Brain microvascular endothelial cell (primary cell): ENCODE measurements at regions not wholly inside any gene's neighbourhood (a gene's known extent, or its start where the extent isn't known, plus 50 kb on each side); places are given as distances from the start of the nearest gene placed in this dataset.

Source experiments
- DNase-seq: peaks from one replicate; pipeline ENCODE4 v3.0.0-alpha.2; 2020
- H3K27ac ChIP-seq: fragments of 250-450 bp; sonication (Bioruptor Pico); 2 replicates; pipeline ENCODE4 v1.5.1; 2020; ENCODE audit warnings: mild to moderate bottlenecking, moderate library complexity
- H3K27me3 ChIP-seq: fragments of 250-450 bp; sonication (Bioruptor Pico); replicated peaks from 2 replicates; pipeline ENCODE4 v1.5.1; 2020; ENCODE audit warnings: mild to moderate bottlenecking
- H3K36me3 ChIP-seq: fragments of 250-450 bp; sonication (Bioruptor Pico); replicated peaks from 2 replicates; pipeline ENCODE4 v1.5.1; 2020; ENCODE audit warnings: mild to moderate bottlenecking
- H3K4me3 ChIP-seq: 2 replicates; pipeline ENCODE4 v1.5.1; 2011; ENCODE audit warnings: low read depth, mild to moderate bottlenecking, control low read depth, low read length, moderate library complexity
- in situ Hi-C: cut with HindIII; loops from 2 replicates; pipeline ENCODE4 v1.10.0; 2017; ENCODE audit warnings: low sequenced_read_pairs, low pct_ligation_motif_present
- TF ChIP-seq, protein P1 (sequence below): IDR thresholded peaks from 2 replicates; pipeline ENCODE4 v1.5.1; 2011; ENCODE audit warnings: low read depth, mild to moderate bottlenecking, moderate library complexity, low read length, control low read depth, inconsistent platforms; ENCODE audit errors: missing control alignments

- Histone ChIP-seq H3K4me3 (no peak overlapping the region), H3K36me3 (no peaks in the 10 kb centered on the region), H3K27me3 (no peaks in the 10 kb centered on the region), H3K27ac (no peak overlapping the region)
- in situ Hi-C loops, result no loop called here
- TF ChIP-seq, protein P1, sequence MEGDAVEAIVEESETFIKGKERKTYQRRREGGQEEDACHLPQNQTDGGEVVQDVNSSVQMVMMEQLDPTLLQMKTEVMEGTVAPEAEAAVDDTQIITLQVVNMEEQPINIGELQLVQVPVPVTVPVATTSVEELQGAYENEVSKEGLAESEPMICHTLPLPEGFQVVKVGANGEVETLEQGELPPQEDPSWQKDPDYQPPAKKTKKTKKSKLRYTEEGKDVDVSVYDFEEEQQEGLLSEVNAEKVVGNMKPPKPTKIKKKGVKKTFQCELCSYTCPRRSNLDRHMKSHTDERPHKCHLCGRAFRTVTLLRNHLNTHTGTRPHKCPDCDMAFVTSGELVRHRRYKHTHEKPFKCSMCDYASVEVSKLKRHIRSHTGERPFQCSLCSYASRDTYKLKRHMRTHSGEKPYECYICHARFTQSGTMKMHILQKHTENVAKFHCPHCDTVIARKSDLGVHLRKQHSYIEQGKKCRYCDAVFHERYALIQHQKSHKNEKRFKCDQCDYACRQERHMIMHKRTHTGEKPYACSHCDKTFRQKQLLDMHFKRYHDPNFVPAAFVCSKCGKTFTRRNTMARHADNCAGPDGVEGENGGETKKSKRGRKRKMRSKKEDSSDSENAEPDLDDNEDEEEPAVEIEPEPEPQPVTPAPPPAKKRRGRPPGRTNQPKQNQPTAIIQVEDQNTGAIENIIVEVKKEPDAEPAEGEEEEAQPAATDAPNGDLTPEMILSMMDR, result no peak
- DNase-seq, result no peak
These were observed 213.5 kb downstream of the FSIP2 start for GRCh38 chr2:185952100-185952499.

DNA sequence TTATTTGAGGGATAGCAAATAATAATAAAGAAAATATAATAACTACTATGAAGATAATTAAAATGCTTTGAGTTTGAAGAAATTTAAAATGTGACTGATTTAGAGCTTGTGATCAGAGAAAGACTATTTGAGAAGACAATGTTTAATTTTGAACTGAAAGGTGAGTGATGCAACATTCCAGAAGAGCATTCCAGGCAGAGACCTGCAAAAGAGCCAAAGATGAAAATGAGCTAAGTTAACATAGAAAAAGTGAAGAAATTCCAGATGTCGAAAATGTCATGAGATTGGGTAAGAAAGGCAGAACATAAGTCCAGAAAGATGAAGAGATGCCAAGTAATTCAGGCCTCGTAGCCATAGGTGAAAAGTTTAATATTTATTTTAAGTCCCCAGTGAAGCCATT is 215.8 kb downstream of the FSIP2 start:
- Histone ChIP-seq H3K36me3 (no peaks in the 10 kb centered on the region), H3K4me3 (no peak overlapping the region), H3K27me3 (no peaks in the 10 kb centered on the region), H3K27ac (no peak overlapping the region)
- in situ Hi-C loops, result no loop called here
- no peak for DNase-seq
- TF ChIP-seq, protein P1, result no peak

DNA sequence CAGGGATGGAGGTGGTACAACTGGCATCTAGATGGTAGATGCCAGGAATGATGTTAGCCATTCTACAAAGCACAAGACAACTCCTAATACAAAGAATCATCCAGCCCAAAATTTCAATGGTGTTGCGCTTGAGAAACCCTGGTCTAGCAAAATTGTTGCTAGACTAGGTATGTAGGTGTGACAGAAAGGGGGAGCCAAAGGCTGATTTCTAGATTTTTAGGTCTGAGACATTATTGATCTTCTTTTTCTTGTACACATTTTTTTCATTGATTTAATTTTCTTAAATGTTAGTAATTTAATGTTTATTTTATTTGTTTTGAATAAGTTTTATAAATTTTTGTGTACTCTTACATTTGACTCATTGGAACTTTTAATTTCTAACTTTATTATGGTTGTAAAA is 216.4 kb downstream of the FSIP2 start:
- no peak overlapping the region for H3K27ac ChIP-seq
- H3K4me3 ChIP-seq, result no peak overlapping the region
- no peak for DNase-seq
- TF ChIP-seq, protein P1, result no peak
- in situ Hi-C loops, result no loop called here
- H3K36me3 ChIP-seq, result no peaks in the 10 kb centered on the region
- no peaks in the 10 kb centered on the region for H3K27me3 ChIP-seq

GRCh38 chr2:185967335-185967734 is 228.7 kb downstream of the FSIP2 start:
- Histone ChIP-seq H3K4me3 (no peak overlapping the region), H3K36me3 (no peaks in the 10 kb centered on the region), H3K27me3 (no peaks in the 10 kb centered on the region), H3K27ac (no peak overlapping the region)
- TF ChIP-seq, protein P1, result no peak
- in situ Hi-C loops, result no loop called here
- DNase-seq, result no peak

GRCh38 chr2:185970148-185970852 is 231.7 kb downstream of the FSIP2 start:
- in situ Hi-C loops, result no loop called here

More at GRCh38 chr2:185970148-185970852, 231.7 kb downstream of the FSIP2 start:
- Histone ChIP-seq H3K27ac (no peak overlapping the region), H3K27me3 (no peaks in the 10 kb centered on the region), H3K36me3 (no peaks in the 10 kb centered on the region), H3K4me3 (no peak overlapping the region)
- TF ChIP-seq, protein P1, result no peak
- DNase-seq, result no peak
